ENCODE measurements at regions not wholly inside any gene's neighbourhood (a gene's known extent, or its start where the extent isn't known, plus 50 kb on each side); places are given as distances from the start of the nearest gene placed in this dataset.

DNA sequence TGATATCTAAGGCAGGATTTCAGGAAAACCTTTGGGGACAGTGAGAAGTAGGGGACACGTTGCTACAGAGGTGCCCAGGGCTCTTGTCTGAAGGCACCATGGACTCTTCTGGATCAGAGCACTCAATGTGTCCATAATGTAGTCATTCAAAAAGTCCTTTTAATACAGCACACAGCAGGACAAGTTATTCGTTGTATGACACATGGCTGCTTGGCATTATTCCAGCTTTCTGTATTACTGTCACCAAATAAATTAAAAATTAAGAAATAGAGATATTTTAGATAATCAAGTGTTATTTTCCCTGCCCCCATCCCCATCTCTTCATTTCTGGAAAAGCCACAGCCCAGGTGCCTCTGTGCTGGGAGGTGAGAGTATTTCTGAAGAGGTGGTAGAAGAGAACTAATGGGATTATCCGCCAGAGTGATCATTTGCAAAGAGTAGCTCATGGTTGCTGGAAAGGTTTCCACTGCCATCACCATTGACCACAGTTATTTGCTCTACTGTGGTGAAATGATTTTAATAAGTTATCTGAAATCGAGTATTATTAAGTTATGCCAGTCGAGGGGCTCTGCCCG lies 83.0 kb downstream of the CXCL12 start:
- DNase-seq (ENCODE audit: low read depth in 2 of 2) = no peak

DNA sequence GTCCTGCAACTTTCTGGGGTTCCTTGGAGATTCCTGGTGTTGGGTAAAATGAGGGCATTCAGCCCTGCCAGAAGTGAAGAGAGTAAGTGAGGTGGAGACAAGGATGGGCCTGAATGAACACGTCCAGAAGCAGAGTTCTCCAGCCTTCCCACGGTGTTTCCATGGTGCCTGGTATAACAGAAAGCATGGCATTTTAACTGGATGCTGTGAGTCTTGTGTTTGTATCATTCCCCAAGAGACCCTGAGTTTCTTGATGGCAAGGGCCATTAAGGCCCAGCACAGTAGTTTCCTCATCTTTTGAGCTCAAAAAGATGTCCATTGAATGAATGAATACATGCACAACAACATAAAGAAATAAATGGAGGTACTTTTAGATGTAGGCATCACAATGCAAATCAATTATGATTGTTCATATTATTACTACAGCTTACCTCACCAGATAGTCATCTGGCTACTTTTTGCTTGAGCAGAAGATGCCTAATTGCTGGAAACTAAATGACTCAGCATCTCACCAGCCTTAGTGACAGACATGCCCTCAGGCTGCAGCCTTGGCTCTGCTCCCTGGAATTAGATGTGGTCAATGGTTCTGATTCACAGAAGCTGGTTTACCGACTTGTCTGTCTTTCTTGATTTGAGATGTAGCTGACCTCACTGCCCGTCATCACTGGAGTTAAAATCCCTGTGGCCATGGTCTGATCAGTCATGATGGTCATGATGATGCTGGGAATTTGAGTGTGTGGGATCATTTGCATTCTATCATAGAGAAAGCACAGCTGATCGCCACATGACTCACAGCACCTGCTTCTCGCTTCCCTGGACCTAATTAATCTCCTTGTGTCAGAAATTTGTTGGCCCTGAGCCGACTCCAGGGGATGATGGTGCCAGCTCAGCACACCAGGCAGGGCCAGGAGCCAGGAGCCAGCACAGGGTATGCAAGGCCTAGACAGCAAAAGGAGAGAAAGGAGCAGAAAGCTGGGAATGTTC lies 83.9 kb downstream of the CXCL12 start:
- no peak for DNase-seq (ENCODE audit: low read depth in 2 of 2)

DNA sequence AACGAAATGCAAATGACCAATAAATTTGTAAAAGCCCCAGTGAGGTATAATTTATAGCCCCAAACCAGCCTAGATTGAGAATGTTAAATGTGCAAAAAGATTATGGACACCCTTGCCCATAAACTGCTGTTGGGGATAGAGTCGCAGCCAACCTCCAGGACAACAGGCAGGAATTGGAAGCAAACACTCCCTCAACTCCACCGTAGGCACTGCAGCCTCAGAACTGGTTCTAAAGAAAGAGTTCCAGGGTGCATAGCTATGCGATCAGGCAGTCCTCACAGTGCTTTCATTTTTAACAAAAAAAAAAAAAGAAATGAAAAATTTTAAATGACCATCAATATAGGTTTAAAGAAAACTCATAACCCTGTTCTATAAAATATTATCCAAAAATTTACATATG lies 86.2 kb downstream of the CXCL12 start:
- no peak for DNase-seq (ENCODE audit: low read depth in 2 of 2)

DNA sequence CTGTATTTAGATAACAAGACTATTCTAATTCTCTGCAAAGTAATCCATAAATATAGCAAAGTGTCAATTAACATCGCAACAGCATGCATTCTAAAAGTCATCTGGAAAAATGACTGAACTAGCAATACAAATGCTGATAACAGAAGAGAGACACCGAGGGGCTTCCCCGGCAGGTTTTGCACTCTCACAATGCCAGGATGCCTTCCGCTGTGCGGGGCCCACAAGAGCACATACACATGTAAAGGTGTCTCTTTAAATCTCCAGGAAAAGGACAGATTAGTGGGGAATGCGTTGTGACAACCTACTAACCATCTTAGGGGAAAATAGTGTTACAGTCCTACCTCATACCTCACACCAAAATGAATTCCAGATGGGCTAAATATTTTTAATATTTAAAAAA lies 86.9 kb downstream of the CXCL12 start:
- no peak for DNase-seq (ENCODE audit: low read depth in 2 of 2)

DNA sequence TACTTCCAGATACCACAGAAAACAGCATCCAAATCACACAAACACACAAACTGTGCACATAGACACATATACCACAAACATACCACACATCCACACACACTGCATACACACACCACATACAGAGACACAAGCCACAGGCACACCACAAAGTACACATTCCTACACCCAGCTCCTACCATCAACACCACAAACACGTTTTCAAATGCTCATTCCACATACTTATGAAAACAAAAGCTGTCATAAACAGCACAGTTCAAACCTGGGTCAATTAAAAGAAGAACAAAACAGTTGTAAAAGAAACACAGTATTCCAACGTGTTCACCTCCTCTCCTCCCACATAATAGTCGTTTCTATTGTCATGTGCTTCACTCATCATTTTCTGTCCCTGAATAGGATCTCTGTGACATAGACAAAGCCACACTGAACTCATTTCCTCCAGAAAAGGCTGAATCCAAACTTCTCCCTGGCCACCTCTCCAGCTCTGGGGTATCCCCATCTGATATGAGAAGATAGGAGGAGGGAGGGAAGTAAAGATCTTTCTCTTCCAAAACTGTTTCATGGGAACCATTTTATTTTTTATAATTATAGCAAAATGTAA lies 89.2 kb downstream of the CXCL12 start:
- DNase-seq (ENCODE audit: low read depth in 2 of 2) = no peak

DNA sequence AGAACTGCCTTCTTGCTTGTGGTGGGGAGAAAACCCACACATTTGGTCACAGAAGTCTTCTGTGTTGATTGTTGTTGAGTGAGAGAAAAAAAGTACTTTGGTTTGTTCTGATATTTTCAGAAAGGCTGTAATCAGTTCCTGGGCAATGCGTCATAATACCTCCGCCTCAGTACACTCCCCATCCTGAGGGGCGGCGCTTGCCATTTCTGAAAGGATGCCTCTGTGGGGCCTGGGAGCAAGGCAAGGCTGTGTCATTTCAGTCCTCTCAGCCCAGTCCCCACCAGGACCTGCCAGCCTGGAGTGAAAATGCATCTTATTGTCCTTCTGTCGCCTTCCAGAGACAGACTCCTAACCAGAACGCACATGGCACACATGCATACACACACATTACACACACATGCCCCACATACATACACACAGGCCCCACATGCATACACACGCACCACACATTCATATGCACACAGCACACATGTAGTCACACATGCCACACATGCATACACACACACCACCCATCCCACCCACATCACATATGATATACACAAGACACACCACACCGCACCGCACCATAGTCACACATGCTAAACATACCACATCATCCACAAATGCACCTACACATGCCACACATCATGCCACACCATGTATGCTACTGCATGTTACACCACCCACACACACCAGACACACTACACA lies 90.0 kb downstream of the CXCL12 start:
- DNase-seq (ENCODE audit: low read depth in 2 of 2) = no peak

DNA sequence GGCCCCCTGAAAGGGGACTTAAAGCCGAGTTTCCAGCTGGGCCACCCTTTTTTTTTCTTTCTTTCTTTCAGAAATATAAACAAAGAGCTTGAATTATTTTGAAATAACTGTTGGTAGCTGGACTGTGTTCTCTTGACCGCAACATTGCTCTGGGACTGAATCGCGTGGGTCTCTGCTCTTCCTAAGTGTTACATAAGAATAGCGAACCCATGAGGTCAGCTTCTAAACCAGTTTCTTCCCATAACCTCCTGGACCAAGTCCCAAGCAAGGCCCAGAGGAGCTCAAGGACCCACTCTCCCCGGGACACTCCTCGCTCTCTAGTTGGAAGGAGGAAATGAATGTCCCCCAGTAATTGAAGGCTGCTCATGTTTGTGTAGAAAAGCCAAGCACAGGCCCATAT lies 91.1 kb downstream of the CXCL12 start:
- DNase-seq (ENCODE audit: low read depth in 2 of 2) = no peak

DNA sequence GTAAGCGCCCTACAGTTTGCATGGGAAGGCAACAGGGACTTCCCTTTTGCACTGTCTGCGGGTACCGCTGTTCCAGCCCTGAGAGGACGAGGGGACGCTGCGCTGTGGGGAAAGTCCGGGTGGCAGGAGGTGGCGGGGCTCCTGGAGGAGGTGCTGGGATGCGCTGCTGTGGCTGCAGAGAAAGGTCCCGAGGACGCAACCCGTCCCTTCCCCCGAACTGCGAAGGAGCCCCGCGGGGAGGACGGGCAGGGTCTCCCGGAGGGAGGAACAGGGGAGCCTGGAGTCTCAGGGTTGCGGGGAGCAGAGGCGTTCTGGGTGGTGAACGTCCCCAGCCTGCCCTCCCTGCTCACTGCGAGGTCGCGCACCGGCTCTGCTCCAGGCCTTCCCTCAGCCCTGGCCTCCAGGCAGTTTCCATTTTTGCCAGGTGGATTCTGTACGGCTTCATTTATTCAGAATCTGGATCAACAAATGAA lies 91.6 kb downstream of the CXCL12 start:
- DNase-seq (ENCODE audit: low read depth in 2 of 2) = no peak

DNA sequence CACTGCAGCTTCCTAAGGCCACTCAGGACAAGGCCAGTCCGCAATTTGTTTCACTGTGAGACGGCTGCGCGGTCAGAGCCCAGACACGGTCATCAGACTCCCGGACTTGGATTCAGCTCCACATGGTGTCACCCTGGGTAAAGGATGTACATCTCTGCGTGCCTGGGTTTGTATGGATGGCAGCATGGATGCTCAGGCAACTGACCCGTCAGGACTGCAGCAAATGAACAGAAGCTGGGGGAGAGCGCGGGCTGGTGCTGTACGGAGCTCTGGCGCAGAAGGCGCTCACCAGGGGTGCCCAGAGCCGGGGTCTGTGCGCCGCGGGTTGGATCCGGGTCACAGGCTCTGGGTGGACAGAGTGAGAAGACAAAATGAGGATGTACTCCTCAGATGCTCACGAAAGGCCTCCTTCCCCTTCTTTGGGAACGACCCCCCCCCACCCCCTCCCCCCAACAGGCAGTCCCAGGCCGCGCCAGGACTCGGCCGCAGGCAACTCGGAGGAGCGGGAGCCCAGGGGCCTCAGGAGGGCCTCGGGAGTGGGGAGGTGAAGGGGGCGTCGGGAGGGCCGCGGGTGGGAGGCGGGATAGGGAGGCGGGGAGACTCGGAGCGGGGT lies 92.4 kb downstream of the CXCL12 start:
- DNase-seq (ENCODE audit: low read depth in 2 of 2) = no peak

DNA sequence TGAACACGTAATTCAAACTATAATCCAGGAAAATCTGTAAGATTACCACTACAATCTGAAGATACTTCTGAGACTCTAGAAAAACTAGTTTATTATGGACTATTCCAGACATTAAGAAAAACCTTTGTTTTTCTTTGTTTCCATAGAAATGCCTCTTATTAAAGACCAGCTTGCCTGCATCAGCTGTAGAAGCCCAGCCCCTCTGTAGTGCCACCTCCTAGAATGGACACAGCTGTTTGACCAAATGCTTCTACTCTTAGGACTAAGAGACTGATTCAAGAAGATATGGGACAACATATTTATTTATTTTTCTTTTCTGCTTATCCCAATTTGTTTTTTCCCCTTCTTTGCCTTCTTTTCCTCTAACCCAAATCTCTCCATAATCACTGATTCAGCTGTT lies 93.8 kb downstream of the CXCL12 start:
- no peak for DNase-seq (ENCODE audit: low read depth in 2 of 2)

DNA sequence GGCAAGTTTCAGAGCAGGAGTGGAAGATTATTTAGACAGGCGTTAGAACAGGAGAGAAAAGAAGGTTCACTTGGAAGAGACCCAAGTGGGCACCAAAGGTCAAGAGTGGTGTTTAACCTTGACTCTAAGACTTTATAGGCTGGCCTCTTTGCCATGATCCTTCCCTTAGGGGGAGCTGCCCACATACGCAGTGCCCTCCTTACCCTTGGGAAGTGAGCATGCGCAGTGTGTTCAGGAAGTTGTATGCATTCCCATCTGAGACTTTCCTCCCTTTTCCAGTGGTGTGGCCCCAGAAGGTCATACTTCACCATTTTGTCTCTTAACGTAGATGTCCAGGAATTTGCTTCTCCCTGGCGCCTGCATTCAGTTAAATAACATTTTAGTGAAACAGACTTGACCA lies 95.8 kb downstream of the CXCL12 start:
- DNase-seq (ENCODE audit: low read depth in 2 of 2) = no peak

DNA sequence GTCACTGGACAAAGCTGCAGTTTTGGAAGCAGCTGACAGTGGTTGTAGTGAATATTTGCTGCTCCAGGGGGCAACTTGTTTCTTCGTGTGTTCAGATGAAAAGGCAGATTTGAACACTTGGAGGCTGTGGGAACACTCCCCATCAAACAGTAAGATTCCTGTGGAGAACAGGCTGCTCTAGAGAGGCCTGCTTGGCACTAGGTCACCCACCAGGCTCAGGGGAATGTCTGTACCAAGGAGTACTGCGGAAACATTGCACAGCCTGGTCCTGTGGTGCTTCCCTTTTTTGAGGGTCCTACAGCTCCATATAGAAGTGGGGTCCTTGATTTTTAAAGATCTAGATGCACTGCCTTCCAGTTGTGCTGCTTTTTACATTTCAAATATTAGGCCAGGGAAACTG lies 97.5 kb downstream of the CXCL12 start:
- no peak for DNase-seq (ENCODE audit: low read depth in 2 of 2)

DNA sequence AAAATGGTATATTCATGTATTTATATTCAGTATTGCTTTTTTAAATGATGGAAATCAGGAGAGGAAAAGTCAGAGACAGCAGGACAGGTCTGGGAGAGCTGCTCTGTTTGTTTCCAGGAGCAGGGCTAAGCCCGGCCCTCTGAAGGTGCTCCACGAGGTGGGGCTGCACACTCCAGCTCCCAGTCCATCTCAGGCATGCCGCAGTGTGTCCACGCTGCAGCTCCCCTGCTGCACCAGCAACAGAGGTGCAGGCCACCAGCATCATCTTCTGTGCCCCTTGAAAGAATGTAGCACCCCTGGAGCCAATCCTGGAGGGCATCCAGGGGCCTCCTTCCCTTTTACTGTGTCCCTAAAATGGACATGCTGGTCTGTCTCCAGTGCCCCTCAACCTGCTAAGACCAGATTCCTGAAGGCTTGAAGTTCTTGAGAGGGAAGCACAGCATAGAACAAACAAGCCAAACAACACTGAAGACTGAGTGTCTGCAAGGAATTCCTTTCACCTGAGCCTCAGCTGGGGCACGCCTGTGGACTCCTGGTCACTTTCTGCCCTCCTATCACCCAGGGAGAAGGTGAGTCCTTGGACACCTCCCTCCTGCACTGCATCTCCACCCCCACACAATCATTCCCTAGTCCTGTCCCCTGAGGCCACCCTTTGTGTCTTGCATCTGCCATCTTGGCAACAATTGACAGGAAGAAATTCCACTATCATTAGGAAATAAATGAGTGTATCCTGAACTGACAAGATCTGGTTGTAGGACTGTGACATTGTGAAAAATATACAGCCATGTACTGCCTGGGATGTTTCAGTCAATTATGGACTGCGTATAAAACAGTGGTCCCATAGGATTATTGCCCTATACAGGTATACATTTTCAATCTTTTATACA lies 100.5 kb downstream of the CXCL12 start:
- no peak for DNase-seq (ENCODE audit: low read depth in 2 of 2)

DNA sequence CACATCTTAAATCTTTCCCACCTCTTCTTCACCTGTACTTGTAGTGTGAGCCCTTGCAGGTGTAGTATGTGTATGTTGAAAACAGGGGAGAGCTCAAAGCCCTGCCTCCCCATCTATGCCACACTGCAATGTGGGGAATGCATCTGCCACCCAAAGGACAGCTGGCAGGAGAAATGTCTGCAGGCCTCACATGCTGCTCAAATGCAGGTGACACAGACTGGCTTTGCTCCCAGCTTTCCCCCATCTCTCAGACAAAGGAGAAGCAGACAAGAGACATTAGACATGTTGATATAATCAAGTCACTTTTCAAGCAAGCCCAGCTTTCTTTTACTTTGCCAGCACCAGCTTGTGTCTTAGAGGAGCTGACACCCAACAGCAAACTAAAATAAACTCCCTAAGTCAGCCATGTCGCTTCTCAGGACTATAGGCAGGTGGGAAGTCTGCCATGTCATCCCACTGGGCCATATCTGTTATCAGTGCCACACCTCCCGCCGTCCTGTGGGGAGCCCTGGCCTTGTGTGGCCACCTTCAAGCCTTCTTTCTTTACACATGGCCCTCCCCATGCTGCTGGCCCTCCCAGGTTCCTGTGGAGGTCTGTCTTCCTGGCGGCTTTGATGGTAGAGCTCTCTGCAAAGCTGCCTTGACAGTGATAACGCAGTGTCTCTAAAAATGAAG lies 102.1 kb downstream of the CXCL12 start:
- DNase-seq (ENCODE audit: low read depth in 2 of 2) = no peak

DNA sequence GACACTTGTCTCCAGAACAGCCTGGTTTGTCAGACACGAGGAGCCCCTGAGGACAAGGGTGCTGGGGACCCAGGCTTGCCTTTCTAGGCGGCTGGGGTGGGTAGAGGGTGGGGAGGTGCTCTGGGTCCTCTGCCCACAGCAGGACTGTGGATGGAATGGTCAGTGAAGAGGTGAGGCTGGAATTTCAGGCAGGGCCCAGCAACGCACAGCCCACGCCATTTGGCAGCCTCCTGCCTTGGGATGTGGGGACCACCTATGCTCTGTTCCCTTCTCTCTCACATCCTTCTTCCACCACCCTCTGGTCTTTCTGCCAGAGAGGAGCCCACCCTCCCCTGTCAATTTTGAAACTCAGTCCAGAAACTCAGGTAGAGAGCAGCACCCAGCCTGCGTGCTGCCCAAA lies 103.2 kb downstream of the CXCL12 start:
- DNase-seq (ENCODE audit: low read depth in 2 of 2) = no peak

DNA sequence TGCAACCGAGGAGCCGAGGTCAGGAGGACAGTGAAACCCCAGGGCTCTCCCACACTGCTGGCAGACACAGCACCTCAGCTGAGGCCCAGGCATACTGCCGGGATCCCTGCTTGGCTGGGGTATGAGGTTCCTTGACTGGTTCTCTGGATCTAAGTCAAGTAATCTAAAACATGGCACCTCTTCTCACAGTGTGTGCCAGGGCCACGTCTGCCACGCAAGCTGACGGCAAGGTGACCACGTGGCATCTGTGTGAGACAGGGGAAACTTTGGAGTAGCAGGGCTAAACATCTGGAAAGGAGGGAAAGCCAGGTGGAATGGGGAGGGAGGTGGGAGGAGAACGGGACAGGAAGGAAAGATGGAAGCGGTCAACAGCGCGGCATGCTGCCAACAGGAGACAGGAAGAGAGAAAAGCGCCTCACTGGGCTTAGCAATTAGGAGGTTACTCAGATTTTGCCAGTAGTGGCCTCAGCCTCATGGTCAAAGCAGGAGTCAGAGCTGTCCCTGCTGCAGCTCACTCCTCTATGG lies 103.7 kb downstream of the CXCL12 start:
- no peak for DNase-seq (ENCODE audit: low read depth in 2 of 2)

DNA sequence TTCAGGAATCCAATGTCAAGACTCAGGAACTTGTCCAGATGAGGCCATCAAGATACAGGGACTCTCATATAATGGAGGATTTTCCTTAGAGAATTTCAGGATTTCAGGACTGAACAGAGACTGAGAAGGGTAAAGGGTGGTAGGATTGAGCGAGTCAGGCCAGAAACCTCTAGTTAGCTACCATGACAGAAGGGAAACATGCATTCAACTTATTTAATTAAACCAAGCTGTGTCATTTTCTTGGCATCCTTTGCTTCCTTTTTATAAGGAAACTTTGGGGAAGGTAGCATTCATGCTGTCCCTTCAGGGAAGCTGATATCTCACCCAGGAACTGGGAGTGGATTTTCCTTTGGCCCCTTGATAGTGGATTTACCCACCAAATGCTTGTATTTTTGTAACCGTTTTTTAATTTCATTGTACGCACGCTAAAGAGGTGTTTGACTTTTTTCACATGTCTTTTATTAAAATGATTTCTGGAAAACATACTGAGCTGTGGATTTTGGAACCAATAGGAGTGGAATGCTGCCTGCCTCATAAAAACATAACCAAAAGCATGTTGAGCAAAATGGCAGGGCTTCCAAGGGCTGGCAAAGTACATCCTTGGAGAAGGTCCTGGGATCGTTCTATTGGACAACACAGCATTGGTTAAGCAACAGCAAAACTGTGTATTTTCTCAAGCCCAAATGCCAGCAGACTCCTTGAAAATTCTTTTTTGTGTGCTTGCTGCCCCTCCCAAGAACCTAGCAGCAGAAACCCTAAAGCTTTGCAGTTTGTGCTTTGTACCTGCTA lies 104.5 kb downstream of the CXCL12 start:
- no peak for DNase-seq (ENCODE audit: low read depth in 2 of 2)

DNA sequence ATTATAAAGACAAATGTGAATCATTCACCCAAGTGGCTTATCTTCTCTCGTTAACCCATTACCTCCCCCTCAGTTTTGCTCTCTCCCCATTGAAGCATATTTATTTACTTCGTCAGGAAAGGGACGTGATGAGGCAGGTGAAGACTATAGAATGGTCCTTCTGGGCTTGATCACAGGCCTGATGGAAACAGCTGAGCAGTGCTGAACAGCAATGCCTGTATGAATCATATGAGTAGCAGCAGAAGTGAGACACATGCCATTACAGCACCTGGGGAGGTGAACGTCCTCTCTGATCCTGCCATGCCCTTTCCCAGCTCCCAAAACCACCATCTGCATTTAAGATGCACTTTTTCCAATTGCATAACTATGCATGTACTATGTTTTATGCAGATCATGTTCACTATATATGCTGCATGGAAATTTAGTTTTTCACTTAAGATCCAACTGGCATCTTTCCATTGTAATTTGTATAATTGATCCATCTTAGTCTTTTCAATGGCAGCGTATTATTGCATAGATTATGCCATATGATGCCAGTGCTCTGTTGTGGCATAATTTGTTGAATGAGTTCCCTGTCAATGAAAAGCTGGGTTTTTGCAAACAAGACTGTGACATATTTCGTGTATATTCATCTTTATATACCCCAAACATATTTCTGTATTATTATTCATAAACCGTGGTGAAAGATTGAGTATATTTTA lies 105.3 kb downstream of the CXCL12 start:
- no peak for DNase-seq (ENCODE audit: low read depth in 2 of 2)

Measured in stimulated activated CD8-positive, alpha-beta memory T cell treated with anti-CD3 and anti-CD28 coated beads, Interleukin-2, amount 100 ng/mL, for 48 hours (primary cell).